Bronchial epithelial cell (primary cell): ENCODE measurements at regions not wholly inside any gene's neighbourhood (a gene's known extent, or its start where the extent isn't known, plus 50 kb on each side); places are given as distances from the start of the nearest gene placed in this dataset.

Source experiments
- DNase-seq: peaks from one replicate; pipeline ENCODE4 v3.0.0-alpha.2; 2010; ENCODE audit warnings: low read depth
- FAIRE-seq: peaks from 2 replicates; lab custom pipeline; 2011; peaks lifted over from hg19 to GRCh38; lab: Jason Lieb, UNC
- H3K27me3 ChIP-seq: 2 replicates; pipeline ENCODE4 v1.5.1; 2011; ENCODE audit warnings: low read length; ENCODE audit not compliant: control insufficient read depth, insufficient read depth
- H3K36me3 ChIP-seq: 2 replicates; pipeline ENCODE4 v1.5.1; 2011; ENCODE audit warnings: low read length; ENCODE audit not compliant: control insufficient read depth, insufficient read depth
- H3K4me3 ChIP-seq: 2 replicates; pipeline ENCODE4 v1.5.1; 2011; ENCODE audit warnings: mild to moderate bottlenecking, low read depth, low read length, control low read depth
- TF ChIP-seq, protein P1 (sequence below): IDR thresholded peaks from 2 replicates; pipeline ENCODE4 v1.5.1; 2011; ENCODE audit warnings: mild to moderate bottlenecking, moderate library complexity, low read length, control low read depth, inconsistent platforms; ENCODE audit not compliant: insufficient read depth, severe bottlenecking

DNA sequence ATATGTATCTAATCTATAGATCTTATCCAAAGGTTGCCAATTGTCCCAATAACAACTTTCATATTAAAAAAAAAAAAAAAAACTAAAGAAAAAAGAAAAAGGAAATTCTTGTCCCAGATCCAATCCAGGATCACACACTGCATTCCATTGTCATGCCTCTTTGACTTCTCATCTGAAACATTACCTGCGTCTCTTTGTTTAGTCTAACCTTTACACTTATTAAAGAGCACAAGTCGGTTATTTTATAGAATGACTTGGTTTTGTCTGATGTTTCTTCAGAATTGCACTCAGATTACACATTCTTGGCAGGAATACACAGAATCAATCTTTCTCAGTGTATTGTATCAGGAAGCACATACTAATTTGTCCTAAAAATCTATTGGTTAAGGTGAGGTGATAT lies 392.5 kb upstream of the KLHL29 start:
- no peak for FAIRE-seq
- Histone ChIP-seq H3K4me3 (no peak overlapping the region), H3K27me3 (no peaks in the 10 kb centered on the region), H3K36me3 (no peaks in the 10 kb centered on the region)
- DNase-seq: no peak
- TF ChIP-seq, protein P1, sequence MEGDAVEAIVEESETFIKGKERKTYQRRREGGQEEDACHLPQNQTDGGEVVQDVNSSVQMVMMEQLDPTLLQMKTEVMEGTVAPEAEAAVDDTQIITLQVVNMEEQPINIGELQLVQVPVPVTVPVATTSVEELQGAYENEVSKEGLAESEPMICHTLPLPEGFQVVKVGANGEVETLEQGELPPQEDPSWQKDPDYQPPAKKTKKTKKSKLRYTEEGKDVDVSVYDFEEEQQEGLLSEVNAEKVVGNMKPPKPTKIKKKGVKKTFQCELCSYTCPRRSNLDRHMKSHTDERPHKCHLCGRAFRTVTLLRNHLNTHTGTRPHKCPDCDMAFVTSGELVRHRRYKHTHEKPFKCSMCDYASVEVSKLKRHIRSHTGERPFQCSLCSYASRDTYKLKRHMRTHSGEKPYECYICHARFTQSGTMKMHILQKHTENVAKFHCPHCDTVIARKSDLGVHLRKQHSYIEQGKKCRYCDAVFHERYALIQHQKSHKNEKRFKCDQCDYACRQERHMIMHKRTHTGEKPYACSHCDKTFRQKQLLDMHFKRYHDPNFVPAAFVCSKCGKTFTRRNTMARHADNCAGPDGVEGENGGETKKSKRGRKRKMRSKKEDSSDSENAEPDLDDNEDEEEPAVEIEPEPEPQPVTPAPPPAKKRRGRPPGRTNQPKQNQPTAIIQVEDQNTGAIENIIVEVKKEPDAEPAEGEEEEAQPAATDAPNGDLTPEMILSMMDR: no peak

DNA sequence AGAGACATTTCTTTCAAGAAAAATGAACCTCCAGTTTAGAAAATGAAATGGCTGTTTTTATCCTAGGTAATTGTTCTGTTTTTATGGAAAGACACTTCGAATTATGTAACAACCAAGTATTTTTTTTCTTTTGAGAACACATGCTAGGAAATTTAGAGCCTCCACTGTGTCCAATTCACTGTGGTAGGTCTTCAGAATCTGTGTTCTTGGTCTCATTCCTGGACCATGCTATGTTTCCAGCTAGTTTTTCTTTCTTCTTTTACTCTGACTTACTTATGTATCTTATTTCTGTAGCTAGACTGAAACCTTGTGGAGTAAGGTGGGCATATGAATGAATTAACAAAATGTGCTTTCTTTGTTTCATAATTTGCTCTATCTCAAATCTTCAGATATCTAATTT lies 391.7 kb upstream of the KLHL29 start:
- Histone ChIP-seq H3K27me3 (no peaks in the 10 kb centered on the region), H3K36me3 (no peaks in the 10 kb centered on the region), H3K4me3 (no peak overlapping the region)
- FAIRE-seq (no peak), DNase-seq (no peak)
- TF ChIP-seq, protein P1: no peak

DNA sequence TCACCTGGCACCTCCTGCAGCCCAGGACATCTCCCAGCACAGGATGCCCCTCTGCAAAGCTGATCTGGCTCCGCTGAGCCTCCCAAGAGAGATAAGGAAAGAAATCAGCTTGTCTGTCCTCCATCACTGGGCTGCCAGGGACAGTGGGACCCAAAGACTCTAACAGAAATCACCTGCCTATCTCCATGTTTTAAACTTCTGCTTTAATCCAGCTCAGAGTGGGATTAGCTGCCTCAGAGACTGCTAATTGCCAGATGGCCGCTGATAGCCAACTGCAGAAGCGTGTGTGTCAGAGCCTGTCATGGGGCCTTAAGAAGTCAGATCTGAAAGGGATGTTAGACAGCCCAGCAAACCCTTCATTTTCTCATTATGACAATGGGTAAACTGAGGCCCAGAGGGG lies 389.4 kb upstream of the KLHL29 start:
- Histone ChIP-seq H3K4me3 (no peak overlapping the region), H3K36me3 (no peaks in the 10 kb centered on the region), H3K27me3 (no peaks in the 10 kb centered on the region)
- FAIRE-seq: no peak
- TF ChIP-seq, protein P1: no peak
- no peak for DNase-seq

DNA sequence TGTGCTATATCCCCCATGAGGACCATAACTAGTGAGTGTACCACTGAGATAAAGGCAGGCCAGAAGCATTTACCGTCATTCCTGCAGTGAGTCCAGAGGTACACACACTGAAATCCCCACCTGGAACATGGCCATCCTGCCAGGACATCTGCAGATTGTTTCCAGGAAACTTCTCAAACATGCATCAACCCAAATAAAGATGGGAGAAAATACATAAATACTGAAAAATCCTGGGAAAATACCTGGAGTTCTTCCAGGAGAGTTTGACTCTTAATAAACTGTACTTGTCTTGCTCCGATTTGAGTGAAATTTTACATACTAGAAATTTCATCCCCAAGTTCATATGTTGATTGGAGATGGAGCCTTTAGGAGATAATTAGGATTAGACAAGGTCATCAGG lies 388.1 kb upstream of the KLHL29 start:
- Histone ChIP-seq H3K4me3 (no peak overlapping the region), H3K36me3 (no peaks in the 10 kb centered on the region), H3K27me3 (no peaks in the 10 kb centered on the region)
- DNase-seq (no peak), FAIRE-seq (no peak)
- TF ChIP-seq, protein P1: no peak

DNA sequence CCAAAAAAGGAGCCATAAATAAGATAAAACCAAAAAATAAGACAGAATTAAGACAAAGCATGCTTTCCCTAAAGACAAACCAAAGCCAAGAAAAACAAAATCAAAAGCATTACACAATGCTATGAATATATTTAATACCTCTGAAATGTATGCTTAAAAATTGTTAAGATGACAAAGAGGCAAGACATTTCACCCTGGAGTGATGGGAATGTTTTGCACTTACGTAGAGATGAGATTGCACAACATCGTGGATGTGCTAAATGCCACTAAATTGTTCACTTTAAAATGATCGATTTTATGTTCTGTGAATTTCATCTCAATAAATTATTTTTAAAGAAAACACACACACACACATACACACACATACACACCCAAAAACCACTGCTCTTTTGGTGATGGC lies 386.6 kb upstream of the KLHL29 start:
- no peak for FAIRE-seq

DNA sequence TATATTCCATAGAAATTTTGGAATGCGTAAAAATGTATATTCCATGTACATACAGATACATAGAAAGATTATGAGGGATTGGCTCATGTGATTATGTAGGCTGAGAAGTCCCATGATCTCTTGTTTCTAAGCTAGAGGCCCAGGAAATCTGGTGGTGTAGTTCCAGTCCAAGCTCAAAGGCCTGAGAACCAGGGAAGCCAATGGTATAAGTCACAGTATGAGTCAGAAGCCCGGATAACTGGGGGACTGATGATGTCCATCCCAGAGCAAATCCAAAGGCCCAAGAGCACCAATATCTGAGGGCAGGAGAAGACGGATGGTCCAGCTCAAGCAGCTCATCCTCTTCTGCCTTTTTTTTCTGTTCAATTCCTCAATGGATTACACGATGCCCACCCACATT lies 385.0 kb upstream of the KLHL29 start:
- FAIRE-seq: no peak
- TF ChIP-seq, protein P1: no peak
- H3K36me3 ChIP-seq: no peaks in the 10 kb centered on the region
- H3K27me3 ChIP-seq: no peaks in the 10 kb centered on the region
- H3K4me3 ChIP-seq: no peak overlapping the region
- peak; percentile 4 for DNase-seq

More for the DNA sequence above, 386.6 kb upstream of the KLHL29 start:
- TF ChIP-seq, protein P1: no peak
- Histone ChIP-seq H3K27me3 (no peaks in the 10 kb centered on the region), H3K36me3 (no peaks in the 10 kb centered on the region), H3K4me3 (no peak overlapping the region)
- no peak for DNase-seq
